Endothelial cell of hepatic sinusoid (primary cell): ENCODE measurements at regions not wholly inside any gene's neighbourhood (a gene's known extent, or its start where the extent isn't known, plus 50 kb on each side); places are given as distances from the start of the nearest gene placed in this dataset.

Source experiments
- in situ Hi-C: cut with HindIII; loops from 2 replicates; pipeline ENCODE4 v1.10.0; 2017; ENCODE audit warnings: low sequenced_read_pairs

DNA sequence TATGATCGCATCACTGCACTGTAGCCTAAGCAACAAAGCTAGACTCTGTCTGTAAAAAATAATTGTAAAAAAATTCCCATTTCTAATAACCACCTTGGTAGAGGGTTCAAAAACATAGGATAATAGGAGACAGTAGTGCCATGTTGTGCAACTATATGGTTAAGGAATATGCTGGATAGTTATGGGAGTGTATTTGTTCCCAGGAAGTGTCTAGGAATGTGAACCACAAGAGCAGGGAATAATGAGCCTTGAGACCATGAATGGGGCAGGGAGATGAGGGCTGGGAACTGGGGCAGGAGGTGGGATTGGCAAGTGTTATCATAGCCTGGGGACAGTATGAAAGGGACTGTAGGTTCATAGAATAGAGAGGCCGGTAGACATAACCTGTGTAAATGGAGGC is 50.4 kb downstream of the RUSC2 start:
- in situ Hi-C loops = no loop called here

DNA sequence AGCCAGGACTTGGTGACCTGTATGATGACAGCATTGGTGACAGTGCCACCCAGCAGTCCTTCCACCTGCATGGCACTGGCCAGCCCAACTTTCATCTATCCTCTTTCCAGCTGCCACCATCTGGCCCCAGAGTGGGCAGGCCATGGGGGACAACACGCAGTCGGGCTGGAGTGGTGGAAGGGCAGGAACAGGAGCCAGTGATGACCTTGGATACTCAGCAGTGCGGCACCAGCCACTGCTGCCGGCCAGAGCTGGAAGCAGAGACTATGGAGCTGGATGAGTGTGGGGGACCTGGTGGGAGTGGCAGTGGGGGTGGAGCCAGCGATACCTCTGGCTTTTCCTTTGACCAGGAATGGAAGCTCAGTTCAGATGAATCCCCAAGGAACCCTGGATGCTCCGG is 56.9 kb downstream of the RUSC2 start:
- in situ Hi-C loops = no loop called here

DNA sequence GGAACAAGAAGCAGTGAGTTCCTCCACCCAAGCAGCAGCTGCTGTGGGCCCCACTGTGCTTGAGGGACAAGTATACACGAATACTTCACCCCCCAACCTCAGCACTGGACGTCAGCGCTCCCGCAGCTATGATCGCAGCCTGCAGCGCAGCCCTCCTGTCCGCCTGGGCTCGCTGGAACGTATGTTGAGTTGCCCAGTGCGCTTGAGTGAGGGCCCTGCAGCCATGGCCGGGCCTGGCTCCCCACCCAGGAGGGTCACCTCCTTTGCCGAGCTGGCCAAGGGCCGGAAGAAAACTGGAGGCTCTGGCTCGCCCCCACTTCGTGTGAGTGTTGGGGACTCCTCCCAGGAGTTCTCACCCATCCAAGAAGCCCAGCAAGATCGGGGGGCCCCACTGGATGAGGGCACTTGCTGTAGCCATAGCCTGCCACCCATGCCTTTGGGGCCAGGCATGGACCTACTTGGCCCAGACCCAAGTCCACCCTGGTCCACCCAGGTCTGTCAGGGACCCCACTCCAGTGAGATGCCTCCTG is 57.1 kb upstream of the TESK1 start:
- in situ Hi-C loops = no loop called here

DNA sequence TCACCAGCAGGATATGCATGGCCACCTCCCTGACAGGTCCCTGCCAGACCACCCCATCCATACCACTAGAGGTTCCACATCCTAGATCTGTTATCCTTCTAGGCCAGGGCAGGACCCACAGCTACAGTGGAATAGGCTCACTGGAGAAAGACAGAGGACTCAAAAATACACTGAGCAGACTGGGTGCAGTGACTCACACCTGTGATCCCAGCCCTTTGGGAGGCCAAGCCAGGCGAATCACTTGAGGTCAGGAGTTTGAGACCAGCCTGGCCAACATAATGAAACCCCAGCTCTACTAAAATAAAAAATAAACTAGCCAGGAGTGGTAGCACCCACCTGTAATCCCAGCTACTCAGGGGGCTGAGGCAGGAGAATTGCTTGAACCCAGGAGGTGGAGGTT is 56.5 kb upstream of the TESK1 start:
- in situ Hi-C loops = no loop called here

DNA sequence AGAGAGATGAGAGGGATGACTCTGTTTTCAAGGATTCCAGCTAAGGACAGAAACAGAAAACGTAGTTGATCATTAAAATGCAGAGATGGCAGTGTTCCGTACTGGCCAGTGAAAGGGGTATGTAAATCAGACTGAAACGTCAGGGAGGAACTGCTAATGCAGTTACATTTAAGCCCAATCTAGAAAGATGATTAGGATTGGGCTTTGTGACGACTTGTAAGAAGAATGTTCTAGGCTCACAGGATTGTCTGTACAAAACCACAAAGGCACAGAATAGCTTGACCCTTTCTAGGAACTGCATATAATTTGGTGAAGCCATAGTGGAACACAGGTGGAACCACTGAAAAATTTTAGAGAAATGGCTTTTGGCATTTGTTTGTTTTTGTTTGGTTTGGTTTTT is 55.6 kb upstream of the TESK1 start:
- in situ Hi-C loops = no loop called here

DNA sequence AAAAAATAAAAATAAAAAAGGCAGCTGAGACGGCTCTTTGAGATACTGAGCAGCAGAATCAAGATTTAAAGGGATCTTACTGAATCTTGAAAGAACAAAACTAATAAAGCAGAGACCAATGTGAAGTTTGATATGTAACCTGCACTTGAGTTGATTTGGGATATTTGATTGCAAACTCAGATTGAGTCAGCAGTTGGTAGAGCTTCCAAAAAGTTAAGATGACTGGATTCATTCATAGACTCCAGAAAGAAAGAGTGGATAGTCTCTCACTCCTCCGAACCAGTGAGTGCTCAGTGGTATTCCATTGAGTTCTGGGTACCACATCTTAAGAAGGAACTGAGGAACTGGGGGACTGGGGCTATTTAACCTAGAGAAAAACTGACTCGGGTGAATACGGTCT is 52.7 kb upstream of the TESK1 start:
- in situ Hi-C loops = loop anchor here (5.0 kb wide), 2 partner anchors 35 to 75 kb away; no protein-coding TSS in a partner anchor

DNA sequence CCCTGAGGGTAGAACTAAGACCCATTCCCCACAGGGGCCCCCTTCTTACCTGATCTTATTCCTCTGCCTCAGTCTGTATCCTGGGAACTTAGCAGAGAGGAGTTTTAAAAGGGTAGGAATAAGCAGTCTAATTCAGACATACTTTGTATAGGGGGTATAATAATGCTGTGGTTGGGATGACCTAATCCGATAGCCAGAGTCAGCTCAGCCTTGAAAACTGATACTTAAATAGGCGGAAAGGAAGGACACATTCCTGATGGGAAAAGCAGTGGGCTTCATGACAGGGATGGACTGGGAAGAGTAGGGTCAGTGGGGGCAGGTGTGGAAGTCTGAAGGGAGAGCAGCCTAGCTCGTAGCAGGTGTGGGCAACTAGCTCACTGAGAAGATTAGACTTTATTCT is 52.2 kb upstream of the TESK1 start:
- in situ Hi-C loops = loop anchor here (5.0 kb wide), 2 partner anchors 36 to 74 kb away; no protein-coding TSS in a partner anchor

DNA sequence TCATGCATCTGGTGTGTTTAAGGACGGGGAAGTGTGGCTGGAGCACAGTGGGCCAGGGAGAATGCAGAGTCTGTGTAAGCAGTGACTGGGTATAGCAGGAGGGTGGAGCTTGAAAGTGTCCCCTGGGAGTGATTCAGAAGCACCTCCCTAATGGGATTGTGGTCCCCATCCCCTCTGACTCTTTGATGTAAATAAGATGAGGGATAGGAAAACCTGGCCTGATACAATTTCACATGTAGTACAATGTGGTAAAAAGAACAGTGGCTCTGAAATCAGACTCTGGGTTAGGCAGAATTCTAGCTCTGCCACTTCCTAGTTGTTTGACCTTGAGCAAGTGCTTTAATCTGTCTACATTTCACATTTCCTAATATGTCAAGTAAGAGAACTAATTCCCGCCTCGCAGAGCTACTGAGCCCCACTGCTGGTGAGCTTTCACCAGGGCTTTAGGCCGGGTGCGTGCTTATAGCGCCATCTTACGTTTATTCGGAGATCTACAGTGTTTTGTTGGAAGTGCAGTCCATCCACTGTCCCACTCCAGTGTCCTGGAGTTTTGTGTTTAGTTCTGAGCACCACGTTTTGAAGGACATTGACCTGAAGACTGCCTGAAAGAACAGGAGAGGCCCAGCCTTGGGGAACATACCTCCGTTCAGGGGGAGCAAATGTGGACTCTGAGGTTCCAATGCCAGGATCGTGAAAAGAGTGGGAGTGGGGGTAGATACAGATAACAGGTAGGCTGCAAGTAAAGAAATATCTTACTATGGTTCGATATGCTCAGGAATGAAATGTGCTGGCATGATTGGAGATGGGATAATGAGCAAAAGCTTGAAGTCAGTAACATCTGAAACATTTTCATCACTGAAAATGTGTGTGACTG is 51.2 kb upstream of the TESK1 start:
- in situ Hi-C loops = loop anchor here (5.0 kb wide), 2 partner anchors 37 to 73 kb away; no protein-coding TSS in a partner anchor

DNA sequence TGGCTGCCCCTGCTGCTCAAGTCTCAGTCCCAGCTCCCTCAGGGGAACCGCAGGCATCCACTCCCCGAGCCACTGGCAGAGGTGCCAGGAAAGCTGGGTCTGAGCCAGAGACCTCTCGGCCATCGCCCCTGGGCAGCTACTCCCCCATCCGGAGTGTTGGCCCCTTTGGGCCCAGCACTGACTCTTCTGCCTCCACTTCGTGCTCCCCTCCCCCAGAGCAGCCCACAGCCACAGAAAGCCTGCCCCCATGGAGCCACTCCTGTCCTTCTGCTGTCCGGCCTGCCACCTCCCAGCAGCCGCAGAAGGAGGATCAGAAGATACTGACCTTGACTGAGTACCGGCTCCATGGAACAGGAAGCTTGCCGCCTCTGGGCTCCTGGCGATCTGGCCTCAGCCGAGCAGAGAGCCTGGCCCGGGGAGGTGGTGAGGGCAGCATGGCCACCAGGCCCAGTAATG is 49.8 kb upstream of the TESK1 start:
- in situ Hi-C loops = no loop called here
